T-helper 17 cell (primary cell): ENCODE measurements at regions not wholly inside any gene's neighbourhood (a gene's known extent, or its start where the extent isn't known, plus 50 kb on each side); places are given as distances from the start of the nearest gene placed in this dataset.
"Not testable (repeated sequence)": the region's sequence is repeated elsewhere in the genome, so short reads cannot be mapped to it uniquely, and the experiment has no call there.

Experiments
- ATAC-seq: fragments of 150-1000 bp; cut with Tn5 transposase; 2 replicates; pipeline ENCODE4 v1.10.0; 2021; ENCODE audit warnings: mild to moderate bottlenecking, moderate library complexity
- DNase-seq, 3 donors: peaks; one replicate each; pipeline versions ENCODE4 v3.0.0 to v3.0.0-alpha.2; 2020 to 2021
- H3K9me3 ChIP-seq: one replicate; pipeline ENCODE4 v1.7.0; 2013; ENCODE audit warnings: low read length, mild to moderate bottlenecking; ENCODE audit not compliant: control insufficient read depth, poor library complexity, severe bottlenecking
- H3K27ac Mint-ChIP-seq: one replicate; pipeline ENCODE4 v1.8.0; 2022; ENCODE audit warnings: mild to moderate bottlenecking, moderate library complexity, mixed read lengths
- H3K27me3 Mint-ChIP-seq: one replicate; pipeline ENCODE4 v1.8.0; 2022; ENCODE audit warnings: mixed read lengths
- H3K36me3 Mint-ChIP-seq: one replicate; pipeline ENCODE4 v1.8.0; 2022; ENCODE audit warnings: low read depth, mixed read lengths
- H3K4me1 Mint-ChIP-seq: one replicate; pipeline ENCODE4 v1.8.0; 2022; ENCODE audit warnings: mild to moderate bottlenecking, mixed read lengths
- H3K4me3 Mint-ChIP-seq: one replicate; pipeline ENCODE4 v1.8.0; 2022; ENCODE audit warnings: mild to moderate bottlenecking, moderate library complexity, mixed read lengths

DNA sequence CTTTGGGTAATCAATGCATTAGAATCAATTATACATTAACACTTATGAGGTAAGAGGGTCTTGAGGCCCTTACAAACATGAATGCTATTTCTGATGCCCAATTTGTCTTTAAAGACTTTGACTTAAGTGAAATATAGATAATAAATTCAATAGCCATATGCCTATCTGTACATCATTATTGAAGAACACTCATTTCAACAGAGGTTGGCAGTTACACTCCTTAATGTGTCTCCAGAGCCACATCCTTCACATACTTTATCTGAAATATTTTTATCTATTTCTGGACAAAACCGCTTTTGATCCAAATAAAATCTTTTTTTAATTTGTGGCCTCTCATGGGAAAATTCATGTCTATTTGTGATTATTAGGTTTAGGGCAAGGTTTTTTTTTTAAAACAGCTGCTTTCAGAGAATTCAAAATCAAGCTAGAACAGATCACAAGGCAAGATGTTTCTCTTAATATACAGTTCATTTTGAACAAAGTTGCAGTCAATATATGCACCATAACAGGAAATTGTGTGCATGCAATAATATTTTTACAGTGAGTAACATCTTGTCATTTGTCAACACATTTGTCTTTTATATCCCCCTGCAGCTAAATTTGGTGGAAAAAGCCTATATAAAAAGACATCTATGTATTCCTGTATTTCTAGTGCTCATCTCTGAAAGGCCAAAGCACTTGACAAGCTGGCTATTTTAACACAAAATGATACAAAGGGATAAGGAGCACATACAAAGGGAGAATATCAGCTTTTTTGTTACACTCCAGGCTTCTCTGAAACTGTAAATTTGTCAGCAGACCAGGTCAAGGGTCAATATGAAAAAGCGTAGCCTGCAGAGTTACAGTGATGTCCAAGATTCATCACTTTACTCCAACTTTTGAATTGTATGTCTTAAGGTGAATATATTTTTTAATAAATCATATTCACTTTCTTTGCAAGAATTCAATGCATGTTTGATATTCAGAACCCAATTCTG, 146.2 kb upstream of the DPH6 start:
- Mint-ChIP-seq H3K27me3 (peaks cover 43% of the 10 kb centered on the region), H3K4me3 (no peak overlapping the region), H3K36me3 (peaks cover 2% of the 10 kb centered on the region), H3K4me1 (no peaks in the 10 kb centered on the region), H3K27ac (no peak overlapping the region)
- no peaks in the 10 kb centered on the region for H3K9me3 ChIP-seq
- no peak for DNase-seq
- ATAC-seq, result no peak

DNA sequence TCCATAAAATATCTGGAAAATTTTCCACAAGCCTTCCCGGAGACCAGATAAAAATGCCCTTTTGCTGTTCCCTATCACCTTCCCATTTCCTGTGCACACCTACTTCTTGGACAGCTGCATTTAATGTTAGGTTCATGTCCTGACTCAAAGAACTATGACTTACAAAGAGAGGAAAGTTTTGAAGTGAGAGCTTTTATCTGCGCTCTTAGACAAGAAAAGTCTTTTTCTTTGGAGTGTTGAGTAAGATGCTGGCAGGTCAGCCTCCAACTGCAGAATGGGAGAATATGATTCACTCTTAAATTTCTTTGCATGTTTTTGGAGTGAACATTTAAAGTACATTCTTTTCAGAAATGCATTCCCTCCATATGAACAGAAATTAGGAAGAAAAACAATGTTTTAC, 147.3 kb upstream of the DPH6 start:
- no peaks in the 10 kb centered on the region for H3K36me3 Mint-ChIP-seq
- H3K4me3 Mint-ChIP-seq, result no peak overlapping the region
- DNase-seq (no peak), ATAC-seq (no peak)
- peaks cover 37% of the 10 kb centered on the region for H3K27me3 Mint-ChIP-seq
- no peaks in the 10 kb centered on the region for H3K4me1 Mint-ChIP-seq
- H3K27ac Mint-ChIP-seq, result no peak overlapping the region
- no peaks in the 10 kb centered on the region for H3K9me3 ChIP-seq

DNA sequence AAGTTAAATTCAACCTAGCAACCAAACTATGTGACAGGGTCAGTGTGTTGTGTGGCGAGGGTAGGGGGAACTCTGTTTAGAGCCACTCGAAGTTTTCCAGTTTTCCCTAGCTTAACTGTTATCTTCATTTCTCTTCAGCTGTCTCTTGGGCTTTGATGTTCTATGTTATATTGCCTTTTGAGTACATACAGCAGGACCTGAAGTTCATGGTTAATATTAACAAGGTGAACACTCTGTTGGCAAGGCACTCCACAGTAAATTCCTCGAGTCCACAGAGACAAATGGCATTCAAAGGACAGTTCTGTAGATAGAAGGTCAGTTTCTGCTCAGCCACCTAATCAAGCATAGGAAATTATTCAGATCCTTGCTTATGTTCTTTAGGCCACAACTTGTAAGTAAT, 147.9 kb upstream of the DPH6 start:
- no peaks in the 10 kb centered on the region for H3K9me3 ChIP-seq
- no peak for DNase-seq
- Mint-ChIP-seq H3K4me1 (no peaks in the 10 kb centered on the region), H3K36me3 (no peaks in the 10 kb centered on the region), H3K27ac (no peak overlapping the region), H3K4me3 (no peak overlapping the region), H3K27me3 (peaks cover 32% of the 10 kb centered on the region)
- no peak for ATAC-seq

DNA sequence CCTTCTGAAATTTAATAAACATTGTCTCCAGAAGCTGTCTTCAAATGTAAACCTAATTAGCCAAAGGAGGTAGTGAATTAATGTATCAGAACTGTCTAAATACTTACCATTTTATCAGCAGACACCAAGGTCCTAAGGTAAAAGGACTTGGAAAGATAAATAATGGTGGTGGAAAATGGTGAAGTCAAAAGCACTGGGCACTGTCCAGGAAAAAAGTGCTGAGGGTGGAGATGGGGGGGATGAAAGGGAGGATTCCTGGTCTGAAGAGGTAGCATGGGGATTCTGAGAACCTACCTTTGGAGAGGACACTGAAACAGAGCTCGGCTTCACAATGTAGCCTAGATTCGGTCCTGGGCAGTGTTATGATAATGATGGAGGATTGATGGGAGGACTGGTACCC, 149.0 kb upstream of the DPH6 start:
- H3K36me3 Mint-ChIP-seq, result no peaks in the 10 kb centered on the region
- no peak overlapping the region for H3K27ac Mint-ChIP-seq
- H3K4me3 Mint-ChIP-seq, result no peak overlapping the region
- H3K9me3 ChIP-seq, result no peaks in the 10 kb centered on the region
- no peak for ATAC-seq
- no peaks in the 10 kb centered on the region for H3K4me1 Mint-ChIP-seq
- DNase-seq, result no peak
- H3K27me3 Mint-ChIP-seq, result peaks cover 25% of the 10 kb centered on the region

DNA sequence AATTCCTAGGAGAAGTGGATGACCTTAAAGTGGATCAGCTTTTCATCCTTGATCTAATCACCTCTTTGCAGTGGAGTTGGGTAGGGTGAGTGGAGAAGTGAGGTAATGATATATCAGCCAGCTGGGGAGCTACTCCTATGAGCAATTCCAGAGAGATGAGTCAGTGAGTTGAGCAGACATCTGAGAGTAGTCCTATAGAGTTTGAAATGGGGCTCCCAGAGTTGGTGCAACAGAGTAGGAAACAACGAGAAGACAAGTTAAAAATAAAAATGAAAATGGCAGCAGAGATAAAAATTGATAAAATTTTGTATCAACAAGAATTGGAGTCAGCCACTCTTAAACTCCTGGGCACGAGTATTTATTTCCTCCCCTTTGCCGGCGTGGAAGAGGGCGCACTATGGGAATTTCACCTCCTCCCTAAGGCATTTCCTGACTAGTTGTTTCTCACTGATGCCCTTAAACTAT, 150.8 kb upstream of the DPH6 start:
- ATAC-seq, result no peak
- Mint-ChIP-seq H3K4me1 (no peaks in the 10 kb centered on the region), H3K27me3 (peaks cover 14% of the 10 kb centered on the region), H3K4me3 (no peak overlapping the region), H3K27ac (no peak overlapping the region), H3K36me3 (no peaks in the 10 kb centered on the region)
- no peaks in the 10 kb centered on the region for H3K9me3 ChIP-seq
- DNase-seq, result no peak

DNA sequence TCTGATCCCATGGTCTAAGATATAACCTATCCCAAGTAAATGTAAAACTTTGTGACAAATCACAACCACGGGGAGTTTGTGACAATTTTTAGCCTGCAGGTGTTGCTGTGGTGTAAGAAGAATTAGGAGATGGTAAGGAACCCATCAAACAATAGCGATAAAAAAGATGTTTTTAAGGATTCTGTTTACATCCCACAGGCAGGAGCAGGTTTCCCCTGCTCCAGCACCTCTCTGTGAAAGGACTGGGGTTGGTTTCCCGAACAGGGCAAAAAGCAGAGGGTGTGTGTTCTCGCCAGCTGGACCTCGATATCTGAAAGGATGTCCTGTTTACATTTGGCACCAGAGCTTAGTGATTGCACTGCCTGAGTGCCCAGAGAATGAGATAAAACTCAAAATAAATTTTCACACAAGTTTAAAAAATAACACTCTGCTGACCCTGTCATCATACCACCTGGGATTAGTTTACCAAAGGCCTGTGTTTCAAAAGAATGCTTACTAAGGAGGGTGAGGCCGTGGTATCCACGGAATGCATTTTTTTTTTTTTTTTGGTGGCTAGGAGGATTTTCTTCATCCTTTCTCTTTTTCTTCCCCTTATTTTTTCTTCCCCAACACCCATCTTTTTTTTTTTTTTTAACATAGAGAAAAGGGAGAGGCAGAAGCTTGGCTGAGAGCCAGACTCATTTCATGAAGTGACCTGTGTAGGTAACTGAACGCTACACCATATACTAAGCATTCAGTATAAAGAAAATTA, 151.8 kb upstream of the DPH6 start:
- Mint-ChIP-seq H3K4me1 (no peaks in the 10 kb centered on the region), H3K27ac (no peak overlapping the region), H3K36me3 (no peaks in the 10 kb centered on the region), H3K4me3 (no peak overlapping the region), H3K27me3 (peaks cover 14% of the 10 kb centered on the region)
- ATAC-seq (no peak), DNase-seq (no peak)
- H3K9me3 ChIP-seq, result no peaks in the 10 kb centered on the region

DNA sequence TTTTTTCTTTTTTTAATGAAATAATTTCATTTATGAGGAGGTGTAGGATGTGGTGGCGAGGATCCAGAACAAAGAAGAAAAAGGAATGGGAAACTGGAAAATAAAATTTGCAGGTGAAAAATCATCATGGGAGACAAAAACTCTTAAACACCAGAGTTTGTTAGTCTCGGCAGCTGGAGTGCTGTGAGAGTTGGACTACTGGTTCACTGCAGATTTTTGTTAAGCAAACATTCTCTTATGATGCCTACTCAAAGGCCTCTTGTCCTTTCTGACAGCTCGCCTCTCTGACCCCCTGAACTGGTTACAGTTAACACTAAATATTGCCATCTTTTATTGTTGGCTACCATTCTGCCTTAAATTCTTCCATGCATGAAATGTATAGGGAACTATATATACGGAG, 152.4 kb upstream of the DPH6 start:
- peaks cover 12% of the 10 kb centered on the region for H3K27me3 Mint-ChIP-seq
- no peak for ATAC-seq
- H3K36me3 Mint-ChIP-seq, result no peaks in the 10 kb centered on the region
- DNase-seq, result no peak
- no peaks in the 10 kb centered on the region for H3K9me3 ChIP-seq
- no peak overlapping the region for H3K27ac Mint-ChIP-seq
- H3K4me1 Mint-ChIP-seq, result no peaks in the 10 kb centered on the region
- no peak overlapping the region for H3K4me3 Mint-ChIP-seq

DNA sequence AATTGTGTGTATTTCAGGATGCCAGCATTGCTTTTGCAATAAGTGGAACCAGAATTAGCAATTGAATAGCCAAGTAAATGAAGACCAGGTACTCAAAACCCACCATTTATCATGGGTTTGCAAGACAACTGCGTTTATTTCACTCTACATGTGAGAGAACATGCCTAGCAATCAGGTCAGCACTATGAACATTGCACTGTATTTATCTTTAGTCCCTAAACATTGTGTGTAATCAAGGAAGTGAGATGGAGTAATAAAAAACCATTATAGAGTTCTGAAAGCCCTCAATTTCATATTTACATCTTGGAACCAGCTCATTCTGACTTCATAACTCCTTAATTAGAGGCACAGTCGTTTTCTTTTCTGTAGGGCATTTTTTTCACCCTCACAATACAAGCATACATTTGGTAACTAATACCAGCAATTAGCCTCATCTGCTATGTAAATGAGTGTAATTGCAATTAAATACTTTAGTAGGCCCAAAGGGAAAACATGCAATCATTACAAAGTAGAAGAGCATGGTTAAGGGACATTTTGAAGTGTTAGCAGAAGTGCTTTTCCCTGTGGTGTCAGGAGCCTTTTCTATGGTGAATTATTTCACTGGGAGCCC, 153.1 kb upstream of the DPH6 start:
- Mint-ChIP-seq H3K4me1 (no peaks in the 10 kb centered on the region), H3K27me3 (peaks cover 10% of the 10 kb centered on the region), H3K4me3 (no peak overlapping the region), H3K27ac (no peak overlapping the region), H3K36me3 (no peaks in the 10 kb centered on the region)
- ATAC-seq (no peak), DNase-seq (no peak)
- no peaks in the 10 kb centered on the region for H3K9me3 ChIP-seq

DNA sequence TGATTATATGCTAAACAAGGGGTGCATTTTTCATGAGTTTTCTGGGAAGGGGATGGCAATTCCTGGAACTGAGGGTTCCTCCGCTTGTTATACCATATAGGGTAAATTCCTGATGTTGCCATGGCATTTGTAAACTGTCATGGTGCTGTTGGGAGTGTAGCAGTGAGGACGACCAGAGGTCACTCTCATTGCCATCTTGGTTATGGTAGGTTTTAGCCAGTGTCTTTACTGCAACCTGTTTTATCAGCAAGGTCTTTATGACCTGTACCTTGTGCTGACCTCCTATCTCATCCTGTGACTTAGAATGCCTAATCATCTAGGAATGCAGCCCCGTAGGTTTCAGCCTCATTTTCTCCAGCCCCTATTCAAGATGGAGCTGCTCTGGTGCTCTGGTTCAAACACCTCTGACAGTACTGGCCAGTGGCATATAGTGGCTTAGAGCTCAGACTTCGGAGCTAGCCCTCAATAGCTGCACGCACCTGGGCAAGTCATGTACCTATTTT, 154.2 kb upstream of the DPH6 start:
- not testable (repeated sequence) for ATAC-seq

DNA sequence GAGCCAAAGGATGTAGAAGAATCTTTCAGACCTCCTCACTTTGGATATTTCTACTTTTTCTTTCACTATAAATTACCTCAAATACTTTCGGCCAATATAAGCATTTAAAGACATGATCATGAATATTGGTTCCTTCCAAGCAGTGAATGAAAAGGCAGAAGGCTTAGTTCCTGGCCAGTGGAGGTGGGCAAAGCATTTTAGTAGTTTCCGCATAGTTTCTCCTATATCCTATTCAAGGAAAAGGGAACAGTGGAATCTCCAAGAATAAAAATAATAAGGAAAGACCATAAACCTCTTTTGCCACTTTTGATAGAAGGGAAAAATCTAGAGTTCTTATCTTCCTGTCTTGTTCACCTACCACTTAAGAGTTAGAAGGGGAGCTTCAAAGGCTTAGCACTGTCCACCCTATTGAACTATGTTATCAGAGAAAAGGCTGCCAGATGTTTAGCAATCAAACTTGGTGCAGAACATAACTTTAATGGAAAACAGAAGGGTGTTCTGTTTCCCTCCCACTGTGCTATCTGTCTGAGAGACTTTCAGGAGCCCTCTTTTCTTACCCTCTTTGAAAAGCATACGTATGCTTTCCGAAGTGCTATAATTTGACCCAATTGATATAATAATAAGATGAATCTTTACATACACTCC, 155.6 kb upstream of the DPH6 start:
- peaks cover 9% of the 10 kb centered on the region for H3K27me3 Mint-ChIP-seq
- ATAC-seq, result no peak
- H3K36me3 Mint-ChIP-seq, result no peaks in the 10 kb centered on the region
- no peaks in the 10 kb centered on the region for H3K9me3 ChIP-seq
- H3K4me3 Mint-ChIP-seq, result no peak overlapping the region
- no peaks in the 10 kb centered on the region for H3K4me1 Mint-ChIP-seq
- no peak overlapping the region for H3K27ac Mint-ChIP-seq
- no peak for DNase-seq

More for the DNA sequence above, 154.2 kb upstream of the DPH6 start:
- H3K27me3 Mint-ChIP-seq, H3K4me1 Mint-ChIP-seq, DNase-seq, H3K9me3 ChIP-seq, H3K27ac Mint-ChIP-seq, H3K36me3 Mint-ChIP-seq, H3K4me3 Mint-ChIP-seq: not testable (repeated sequence)

DNA sequence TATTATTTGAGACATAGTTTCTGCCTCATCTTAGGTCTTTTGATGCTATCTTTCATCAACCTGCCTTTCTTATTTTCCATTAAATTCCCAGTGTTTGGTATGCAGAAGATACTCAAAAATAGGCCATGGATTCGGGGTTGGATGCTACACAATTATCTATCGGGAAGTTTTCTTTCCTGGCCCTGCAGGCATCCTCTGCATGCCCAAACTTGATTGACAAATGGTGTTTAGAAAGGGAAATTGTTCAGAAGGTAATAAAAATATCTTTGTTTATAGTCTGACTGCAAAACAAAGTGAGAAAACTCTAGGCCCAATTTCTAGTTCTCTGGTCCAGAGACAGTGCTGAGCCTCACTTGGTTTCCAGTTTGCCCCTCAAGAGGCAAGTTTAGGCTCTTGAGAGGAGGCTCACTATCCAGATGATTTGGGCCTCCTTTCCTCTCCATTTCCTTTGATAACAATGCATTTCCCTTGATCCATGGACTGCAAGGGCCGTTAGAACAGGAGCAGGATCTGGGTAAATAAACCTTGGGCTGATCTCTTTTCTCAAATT, 157.1 kb upstream of the DPH6 start:
- DNase-seq (no peak), ATAC-seq (no peak)
- no peaks in the 10 kb centered on the region for H3K4me1 Mint-ChIP-seq
- H3K9me3 ChIP-seq, result no peaks in the 10 kb centered on the region
- H3K36me3 Mint-ChIP-seq, result no peaks in the 10 kb centered on the region
- H3K4me3 Mint-ChIP-seq, result no peak overlapping the region
- no peak overlapping the region for H3K27ac Mint-ChIP-seq
- H3K27me3 Mint-ChIP-seq, result no peaks in the 10 kb centered on the region

DNA sequence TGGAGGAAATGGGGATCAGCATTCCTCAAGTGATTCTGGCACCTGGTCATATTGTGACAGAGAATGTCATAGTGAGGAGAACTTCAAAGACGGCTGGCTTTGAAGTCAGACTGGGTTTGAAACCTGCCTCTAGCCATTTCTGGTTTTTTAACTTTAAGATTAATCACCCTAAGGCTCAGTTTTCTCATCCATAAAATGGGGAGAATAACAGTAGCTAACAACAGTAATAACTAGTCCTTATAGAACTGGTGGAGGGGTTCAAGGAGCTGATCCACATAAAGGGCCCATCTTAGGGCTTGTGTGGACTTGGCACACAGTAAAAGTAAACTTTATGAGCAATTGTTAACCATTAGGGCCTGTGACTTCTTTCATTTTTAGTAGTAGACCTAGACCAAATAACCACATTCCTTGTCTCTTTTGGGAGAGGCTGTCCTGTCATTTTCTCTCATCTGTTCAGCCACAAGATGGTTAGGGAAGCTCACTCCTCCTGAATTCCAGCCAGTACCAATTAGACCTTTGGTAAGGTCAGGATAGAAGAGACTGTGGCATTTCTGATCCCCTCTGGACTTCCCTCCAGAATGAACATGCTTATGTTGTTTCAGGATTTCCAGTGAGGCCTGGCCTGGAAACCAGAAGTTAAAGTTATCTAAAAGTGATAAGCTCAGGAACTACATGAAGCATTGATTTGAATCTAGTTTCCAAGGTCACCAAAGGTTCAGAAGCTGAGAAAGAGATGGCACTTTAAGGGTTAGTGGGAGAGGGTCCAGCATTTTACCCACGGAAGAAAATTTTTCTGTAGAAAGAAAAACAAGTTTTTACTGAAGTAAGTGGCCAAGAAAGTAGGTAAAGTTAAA, 159.3 kb upstream of the DPH6 start:
- Mint-ChIP-seq H3K27ac (no peak overlapping the region), H3K4me1 (no peaks in the 10 kb centered on the region), H3K4me3 (no peak overlapping the region), H3K36me3 (no peaks in the 10 kb centered on the region), H3K27me3 (no peaks in the 10 kb centered on the region)
- no peaks in the 10 kb centered on the region for H3K9me3 ChIP-seq
- DNase-seq, result no peak
- ATAC-seq, result no peak
